Stimulated activated CD4-positive, alpha-beta T cell treated with anti-CD3 and anti-CD28 coated beads, Interleukin-1b, Interleukin-23, amount 100 ng/mL, for 1 hour (primary cell): ENCODE measurements at regions not wholly inside any gene's neighbourhood (a gene's known extent, or its start where the extent isn't known, plus 50 kb on each side); places are given as distances from the start of the nearest gene placed in this dataset.
"Not testable (repeated sequence)": the region's sequence is repeated elsewhere in the genome, so short reads cannot be mapped to it uniquely, and the experiment has no call there.

ENCODE experiments used
- DNase-seq, 2 donors: peaks; one replicate each; pipeline ENCODE4 v3.0.0-alpha.2; 2020; ENCODE audit warnings: low read depth in 2 of 2

GRCh38 chr17:30731210-30732132 lies 93.0 kb downstream of the CRLF3 start:
- peak; percentile 51 to 68 for DNase-seq

GRCh38 chr17:30730837-30731209 lies 93.7 kb downstream of the CRLF3 start:
- DNase-seq = not testable (repeated sequence)

- DNase-seq = not testable (repeated sequence)
Observed at GRCh38 chr17:30730171-30730836, 94.2 kb downstream of the CRLF3 start.

- DNase-seq = not testable (repeated sequence)
Observed at GRCh38 chr17:30729471-30730170, 94.9 kb downstream of the CRLF3 start.

DNA sequence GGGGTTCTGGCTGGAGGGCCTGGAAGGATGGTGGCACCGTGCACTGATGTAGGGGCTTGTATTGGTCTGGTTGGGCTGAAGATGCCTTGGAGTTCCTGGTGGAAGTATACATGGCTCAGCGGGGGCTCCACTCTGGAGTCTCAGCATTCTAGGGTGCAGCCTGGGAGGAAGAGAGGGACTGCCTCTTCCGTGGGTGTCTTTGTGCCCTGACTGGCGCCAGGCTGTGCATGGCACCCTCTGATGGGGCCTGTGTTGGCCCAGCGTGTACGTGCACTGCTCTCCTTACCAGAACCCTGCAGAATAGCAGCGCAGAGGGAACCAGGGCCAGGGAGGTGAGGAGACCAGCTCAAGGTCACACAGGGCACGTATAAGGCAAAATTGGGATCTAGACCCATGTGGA lies 97.0 kb downstream of the CRLF3 start:
- not testable (repeated sequence) for DNase-seq

DNA sequence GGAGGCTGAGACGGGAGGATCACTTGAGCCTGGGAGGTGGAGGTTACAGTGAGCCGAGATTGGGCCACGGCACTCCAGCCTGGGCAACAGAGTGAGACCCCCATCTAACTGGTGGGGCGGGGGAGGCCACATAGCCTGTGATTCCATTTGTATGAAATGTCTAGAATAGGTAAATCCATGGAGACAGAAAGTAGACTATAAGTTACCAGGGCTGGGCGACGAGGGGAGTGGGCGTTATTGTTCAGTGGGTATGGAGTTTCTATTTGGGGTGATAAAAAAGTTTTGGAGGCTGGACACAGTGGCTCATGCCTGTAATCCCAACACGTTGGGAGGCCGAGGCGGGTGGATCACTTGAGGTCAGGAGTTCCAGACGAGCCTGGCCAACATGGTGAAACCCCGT lies 97.8 kb downstream of the CRLF3 start:
- not testable (repeated sequence) for DNase-seq

GRCh38 chr17:30726310-30726709 lies 98.2 kb downstream of the CRLF3 start:
- DNase-seq = not testable (repeated sequence)

DNA sequence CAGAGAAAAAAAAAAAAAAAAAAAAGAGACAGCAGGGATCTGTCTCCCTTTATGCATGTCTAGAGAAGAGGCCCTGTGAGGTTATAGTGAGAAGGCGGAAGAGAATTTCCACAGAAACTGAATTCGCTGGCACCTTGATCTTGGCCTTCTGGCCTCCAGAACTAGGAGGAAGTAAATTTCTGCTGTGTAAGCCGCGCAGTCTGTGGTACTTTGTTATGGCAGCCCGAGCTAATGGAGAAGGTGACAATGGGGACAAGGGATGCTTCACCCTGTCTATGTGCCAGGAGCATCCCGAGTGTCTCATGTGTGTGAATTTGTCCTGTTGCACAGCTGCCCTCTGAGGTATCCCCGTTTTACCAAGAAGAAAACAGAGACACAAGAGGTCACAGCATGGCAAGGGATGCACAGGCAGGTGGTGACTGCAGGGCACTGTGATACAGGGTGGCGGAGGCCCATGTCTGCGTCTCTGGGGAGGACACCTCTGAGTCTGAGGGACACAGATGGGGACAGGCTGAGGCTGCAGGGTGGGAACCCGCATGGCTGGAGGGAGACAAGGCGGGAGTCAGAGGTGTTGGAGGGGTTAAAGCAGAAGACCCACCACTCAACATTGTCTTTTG lies 100.3 kb downstream of the CRLF3 start:
- DNase-seq = not testable (repeated sequence)

GRCh38 chr17:30722114-30722780 lies 102.2 kb downstream of the CRLF3 start:
- not testable (repeated sequence) for DNase-seq

GRCh38 chr17:30720971-30721370 lies 103.5 kb downstream of the CRLF3 start:
- DNase-seq = not testable (repeated sequence)

DNA sequence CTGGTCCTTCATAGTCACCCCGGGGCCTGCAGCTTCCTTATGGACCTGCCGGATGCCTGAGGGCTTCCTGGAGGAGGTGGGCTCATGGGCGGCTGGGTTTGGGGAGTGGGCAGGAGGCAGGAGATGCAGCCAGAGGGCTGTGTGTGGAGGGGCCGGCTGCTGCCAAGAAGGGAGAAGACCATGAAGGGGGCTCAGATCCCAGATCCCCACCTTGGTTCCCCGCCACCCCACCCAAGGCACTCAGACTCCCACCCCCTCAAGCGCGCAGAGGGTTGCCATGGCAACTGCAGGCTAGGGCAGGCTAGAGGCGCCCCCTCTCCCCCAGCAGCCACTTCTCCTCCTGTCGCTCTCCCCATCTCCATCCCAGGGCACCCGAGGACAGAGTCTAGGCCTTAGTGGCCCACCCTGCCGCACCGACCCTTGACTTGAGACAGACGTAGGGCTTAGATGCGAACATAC lies 104.5 kb downstream of the CRLF3 start:
- no peak for DNase-seq

DNA sequence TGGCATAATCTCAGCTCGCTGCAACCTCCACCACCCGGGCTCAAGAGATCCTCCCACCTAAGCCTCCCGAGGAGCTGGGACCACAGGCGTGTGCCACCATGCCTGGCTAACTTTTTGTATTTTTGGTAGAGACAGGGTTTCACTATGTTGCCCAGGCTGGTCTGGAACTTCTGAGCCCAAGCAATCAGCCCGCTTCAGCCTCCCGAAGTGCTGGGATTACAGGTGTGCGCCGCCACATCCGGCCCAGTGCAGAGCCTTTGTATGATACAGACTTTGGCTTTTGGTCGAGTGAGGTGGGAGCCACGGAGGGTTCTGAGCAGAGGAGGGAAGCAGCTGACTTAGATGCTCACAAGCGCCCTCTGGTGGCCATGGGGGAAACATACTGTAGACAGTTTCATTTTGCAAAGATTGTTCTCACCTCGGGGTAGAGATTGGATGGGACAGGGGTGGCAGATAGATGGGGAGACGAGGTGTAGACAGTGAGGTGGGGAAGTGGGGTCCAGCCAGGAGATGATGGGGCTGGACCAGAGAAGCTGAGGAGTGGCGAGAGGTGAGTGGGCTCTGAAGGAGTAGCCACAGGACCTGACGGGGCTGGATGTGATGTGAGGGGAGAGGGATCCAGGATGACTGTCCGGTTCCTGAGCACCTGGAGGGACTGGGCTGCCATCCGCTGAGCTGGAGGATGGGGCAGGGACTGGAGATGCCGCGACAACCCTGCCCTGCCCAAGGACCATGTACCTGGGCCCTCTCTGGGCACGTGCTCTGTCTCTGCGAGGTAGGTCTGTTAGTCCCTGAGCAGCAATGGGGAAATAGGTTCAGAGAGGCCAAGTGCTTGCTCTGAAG lies 105.1 kb downstream of the CRLF3 start:
- peak; percentile 49 to 64 for DNase-seq

DNA sequence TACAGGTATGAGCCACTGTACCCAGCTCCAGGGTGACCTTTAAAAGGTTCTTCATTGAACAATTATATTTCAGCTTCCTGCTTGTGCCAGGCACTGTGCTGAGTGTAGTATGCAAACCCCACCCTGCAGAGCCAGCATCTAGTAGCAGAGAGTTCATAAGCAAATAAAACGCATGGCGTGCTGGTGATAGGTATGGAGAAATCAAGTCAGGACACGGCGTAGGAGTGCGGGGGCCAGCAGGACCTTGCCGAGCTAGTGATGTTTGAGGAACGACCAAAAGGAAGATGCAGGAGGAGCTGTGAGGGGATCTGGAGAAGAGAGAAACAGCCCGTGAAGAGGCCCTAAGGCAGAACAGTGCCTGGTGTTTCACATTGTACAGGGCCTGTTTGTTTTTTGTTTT lies 105.8 kb downstream of the CRLF3 start:
- DNase-seq = not testable (repeated sequence)

DNA sequence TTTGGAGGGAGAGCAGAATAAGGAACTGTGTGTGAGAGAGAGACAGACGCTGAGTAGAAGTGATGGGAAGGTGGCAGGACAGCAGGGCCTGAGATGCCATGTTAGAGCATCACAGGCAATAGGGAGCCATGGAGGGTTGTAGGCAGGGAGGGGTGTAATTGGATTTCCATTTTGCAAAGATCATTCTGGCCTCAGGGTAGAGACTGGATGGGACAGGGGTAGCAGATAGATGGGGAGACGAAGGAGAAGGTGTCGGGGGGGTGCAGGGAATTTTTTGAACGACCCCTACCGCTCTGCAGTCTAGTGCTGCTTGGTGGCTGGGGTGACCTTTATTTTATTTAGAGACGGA lies 106.4 kb downstream of the CRLF3 start:
- not testable (repeated sequence) for DNase-seq

DNA sequence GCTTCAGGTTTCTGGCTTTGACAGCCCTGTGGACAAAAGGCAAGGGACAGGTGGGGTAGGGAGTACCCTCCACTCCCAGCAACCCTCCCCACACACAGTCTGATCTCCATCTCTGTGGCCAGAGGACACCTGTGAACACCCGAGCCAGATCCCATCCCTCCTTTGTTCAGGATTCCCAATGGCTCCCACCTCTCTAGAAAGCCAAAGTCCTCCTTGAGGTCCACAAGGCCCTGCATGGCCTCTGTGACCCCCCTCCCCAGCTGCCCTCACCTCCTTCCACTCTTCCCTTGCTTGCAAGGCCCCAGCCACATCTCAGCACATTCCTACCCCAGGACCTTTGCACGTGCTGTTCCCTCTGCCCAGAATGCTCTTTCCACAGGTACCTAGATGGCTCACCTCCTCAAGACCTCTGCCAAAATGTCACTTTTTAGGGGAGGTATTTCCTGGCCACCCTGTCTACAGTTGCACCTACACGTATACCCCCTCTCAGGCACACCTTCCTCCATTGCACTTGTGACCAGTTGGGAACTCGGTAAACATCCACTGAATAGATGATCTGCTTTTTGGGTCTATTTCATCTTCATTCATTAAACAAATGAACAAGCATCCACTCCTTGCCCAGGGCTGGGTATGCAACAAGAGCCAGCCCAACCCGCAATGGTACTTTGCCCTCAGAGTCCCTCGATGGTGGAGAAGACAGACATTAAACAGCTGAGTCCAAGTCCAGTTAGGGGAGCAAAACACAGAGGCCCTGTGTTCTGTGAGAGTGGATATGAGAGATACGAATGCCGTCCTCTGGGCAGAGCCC lies 107.0 kb downstream of the CRLF3 start:
- no peak for DNase-seq

DNA sequence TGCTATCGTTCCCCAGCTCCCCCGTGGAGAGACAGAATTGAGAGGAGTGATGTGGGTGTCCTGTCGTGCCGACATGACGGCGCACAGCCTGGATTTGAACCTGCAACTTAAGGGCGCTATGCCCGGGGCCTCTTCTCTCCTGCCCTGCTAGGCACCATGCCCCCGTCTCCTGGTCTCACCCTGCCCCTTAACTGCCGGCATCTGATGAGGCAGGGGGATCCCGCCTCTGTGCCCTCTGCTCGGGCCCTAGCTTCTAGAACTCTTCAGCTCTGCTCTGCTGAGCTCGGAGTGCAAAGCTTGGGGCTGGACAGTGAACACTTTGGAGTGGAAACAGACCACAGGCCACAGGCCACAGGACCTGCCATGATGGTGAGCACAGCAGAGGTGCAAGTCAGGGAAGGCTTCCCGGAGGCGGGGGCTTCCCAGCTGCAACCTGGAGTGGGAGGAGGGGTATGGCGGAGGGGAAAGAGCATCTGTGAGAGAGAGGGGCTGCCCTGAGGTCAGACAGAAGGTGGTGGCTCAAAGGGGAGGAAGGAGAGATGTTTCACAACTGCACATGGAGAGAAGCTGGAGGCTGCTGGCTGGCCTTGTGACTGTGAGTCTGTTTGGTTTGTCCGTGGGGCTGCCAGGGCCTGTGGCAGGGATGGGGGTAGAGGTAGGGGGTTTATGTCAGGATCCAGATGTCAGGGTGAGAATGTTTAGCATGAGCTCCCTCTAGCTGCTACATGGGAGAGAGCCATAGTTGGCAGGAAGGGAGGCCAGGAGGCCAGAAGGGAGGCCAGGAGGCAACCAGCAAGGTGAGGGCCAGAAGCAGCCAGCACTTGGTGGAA lies 107.8 kb downstream of the CRLF3 start:
- no peak for DNase-seq

- DNase-seq = not testable (repeated sequence)
Observed at GRCh38 chr17:30714825-30715622, 109.5 kb downstream of the CRLF3 start.

DNA sequence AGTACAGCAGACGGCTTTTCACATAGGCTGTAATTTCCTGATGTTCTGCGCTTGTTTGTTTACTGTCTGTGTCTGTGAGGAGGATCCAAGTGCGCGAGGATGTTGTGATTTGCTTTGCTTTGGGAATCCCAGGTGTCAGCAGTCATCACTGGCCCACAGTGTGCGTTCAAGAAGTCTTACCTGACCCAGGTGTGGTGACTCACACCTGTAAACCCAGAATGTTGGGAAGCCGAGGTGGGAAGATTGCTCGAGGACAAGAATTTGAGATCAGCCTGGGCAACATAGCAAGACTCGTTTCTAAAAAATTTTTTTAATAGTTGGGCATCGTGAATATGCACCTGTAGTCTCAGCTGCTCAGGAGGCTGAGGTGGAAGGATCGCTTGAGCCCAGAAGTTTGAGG lies 110.7 kb downstream of the CRLF3 start:
- DNase-seq = not testable (repeated sequence)
